HK-2 (cell line): ENCODE measurements at regions not wholly inside any gene's neighbourhood (a gene's known extent, or its start where the extent isn't known, plus 50 kb on each side); places are given as distances from the start of the nearest gene placed in this dataset.
A peak's percentile ranks its signal among the peaks of the same experiment; 100 is the strongest.

ENCODE experiments used
- DNase-seq: peaks from one replicate; pipeline ENCODE4 v3.0.0-alpha.2; 2018; ENCODE audit not compliant: unreplicated experiment

DNA sequence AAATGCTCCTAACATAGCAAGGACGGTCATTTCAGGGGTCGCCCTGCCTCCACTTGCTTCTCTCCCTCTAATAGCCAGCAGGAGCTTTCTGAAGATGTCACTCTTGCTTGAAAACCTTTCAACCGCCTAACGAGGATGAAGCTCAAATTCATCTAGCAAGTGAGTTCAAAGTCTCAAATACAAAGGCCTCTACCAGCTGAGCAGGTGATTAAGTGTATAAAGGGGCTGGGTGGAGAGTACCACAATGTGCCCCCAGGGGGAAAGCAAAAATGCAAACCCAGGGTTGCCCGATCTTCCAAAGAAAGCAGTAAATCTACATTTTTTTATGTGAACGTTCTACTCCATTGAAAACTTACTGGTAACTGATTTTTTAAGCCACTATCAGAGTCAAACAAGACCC, 50.4 kb upstream of the GRIP2 start:
- no peak for DNase-seq

- DNase-seq: no peak
Observed at GRCh38 chr3:14592390-14592789, 52.2 kb upstream of the GRIP2 start.

DNA sequence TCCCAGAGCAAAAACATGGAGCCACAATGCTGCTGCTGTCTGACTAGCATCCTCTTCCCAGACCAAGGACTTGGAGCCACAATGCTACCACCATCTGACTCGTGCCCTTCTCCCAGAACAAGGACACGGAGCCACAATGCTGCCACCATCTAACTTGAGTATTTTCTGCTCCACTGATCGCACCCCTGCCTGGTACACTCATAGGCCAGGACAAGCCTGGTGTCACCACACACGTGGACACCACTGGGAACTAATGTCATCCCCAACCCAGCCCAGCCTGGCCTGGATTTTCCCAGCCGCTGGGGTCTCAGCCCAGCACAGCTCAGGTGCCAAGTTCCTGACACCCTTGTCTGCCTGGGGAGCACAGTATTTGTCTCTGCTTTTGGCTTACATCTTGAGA, 52.7 kb upstream of the GRIP2 start:
- DNase-seq: no peak

DNA sequence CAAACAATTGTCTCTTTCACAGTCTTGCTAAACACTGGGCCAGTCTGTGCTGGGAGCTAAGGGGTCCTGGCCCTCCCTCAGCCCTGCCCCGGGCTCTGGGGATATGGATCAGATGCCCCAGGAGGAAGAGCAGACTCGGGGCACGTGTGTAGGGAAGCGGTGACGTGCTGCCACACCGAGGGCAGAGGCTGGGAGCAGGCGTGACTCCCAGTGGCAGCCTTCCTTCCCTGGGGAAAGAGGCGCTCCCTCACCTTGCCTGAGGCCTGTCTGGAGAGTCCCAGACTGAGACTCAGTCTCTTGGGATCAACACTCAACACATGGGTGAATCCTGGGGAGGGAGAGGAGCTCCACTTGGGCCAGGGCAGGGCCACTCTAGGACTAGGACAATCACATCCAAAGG, 54.1 kb upstream of the GRIP2 start:
- DNase-seq: no peak

DNA sequence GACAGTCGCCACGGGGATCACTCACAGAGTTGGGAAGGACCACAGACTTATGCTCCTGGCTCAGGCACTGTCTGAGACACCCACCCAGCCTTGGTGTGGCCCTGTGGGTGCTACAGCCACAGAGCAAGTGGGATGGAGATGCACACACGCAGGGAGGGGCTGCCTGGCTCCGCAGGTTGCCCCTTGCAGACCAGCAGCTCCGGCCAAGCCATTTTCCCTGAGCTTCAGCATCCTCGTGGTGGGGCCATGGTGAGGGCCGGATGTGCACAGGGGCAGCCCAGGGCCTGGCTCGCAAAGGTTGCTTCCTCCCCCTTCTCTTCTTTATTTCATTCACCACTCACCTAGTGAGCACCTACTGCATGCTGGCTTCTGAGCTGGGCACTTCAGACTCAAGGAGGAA, 55.4 kb upstream of the GRIP2 start:
- no peak for DNase-seq

DNA sequence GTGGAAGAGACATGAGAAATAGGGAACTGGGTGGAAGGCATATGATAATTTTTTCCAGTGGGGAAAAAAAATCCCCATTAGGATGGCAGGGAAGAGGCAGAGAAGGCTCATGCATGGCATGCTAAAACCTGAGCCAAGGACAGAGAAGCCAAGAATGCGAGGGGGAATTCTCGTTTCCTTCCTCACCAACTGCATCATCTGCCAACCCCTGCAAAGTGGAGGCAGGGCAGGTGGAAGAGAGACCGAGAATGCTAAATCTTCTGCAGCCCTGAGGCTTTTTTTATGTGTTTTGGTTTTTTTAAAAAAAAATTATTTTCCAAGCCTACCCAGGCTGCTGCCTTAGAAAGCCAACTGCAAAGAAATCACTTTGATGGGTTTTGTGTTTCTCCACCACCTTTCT, 54.3 kb upstream of the CCDC174 start:
- DNase-seq: no peak

- peak; percentile 25 for DNase-seq
Observed at GRCh38 chr3:14598143-14598569, 53.4 kb upstream of the CCDC174 start.

DNA sequence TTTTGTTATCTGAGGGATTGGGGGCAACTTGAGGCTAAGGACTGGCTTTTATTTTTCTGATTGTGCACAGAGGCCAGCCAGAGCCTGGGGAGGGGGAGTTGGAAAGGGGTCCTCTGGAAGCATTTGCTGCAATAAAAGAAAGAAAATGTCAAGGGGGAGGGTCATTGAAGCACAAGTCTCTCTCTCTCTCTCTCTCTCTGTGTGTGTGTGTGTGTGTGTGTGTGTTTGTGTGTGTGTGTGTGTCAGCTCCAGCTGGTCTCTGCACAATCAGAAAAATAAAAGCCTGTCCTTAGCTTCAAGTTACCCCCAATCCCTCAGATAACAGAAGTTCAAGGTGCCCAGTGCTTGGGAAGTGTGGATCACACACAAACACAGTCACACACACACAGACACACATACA, 52.1 kb upstream of the CCDC174 start:
- DNase-seq: no peak

- DNase-seq: no peak
Observed at GRCh38 chr3:14600075-14600474, 51.5 kb upstream of the CCDC174 start.

- DNase-seq: no peak
Observed at GRCh38 chr3:14600856-14601610, 50.5 kb upstream of the CCDC174 start.

DNA sequence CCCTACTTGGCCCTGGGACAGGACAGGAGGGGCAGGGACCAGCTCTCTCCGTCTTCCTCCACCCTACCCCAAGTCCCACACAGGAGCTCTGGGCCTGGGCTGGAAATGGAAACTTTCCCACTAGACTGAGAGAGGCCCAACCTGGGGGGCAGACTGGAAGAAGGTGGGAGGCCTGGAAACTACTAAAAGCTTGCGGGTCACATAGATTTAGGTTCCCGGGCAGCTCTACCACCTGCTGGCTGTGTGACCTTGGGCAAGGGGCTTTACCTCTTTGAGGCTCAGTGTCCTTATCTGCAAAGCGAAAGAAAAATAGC, 49.9 kb upstream of the CCDC174 start:
- no peak for DNase-seq
